H9 (cell line): ENCODE measurements at regions not wholly inside any gene's neighbourhood (a gene's known extent, or its start where the extent isn't known, plus 50 kb on each side); places are given as distances from the start of the nearest gene placed in this dataset.

Experiments
- DNase-seq: peaks from one replicate; pipeline ENCODE4 v3.0.0-alpha.2; 2017
- H2AFZ ChIP-seq: one replicate; pipeline ENCODE4 v1.6.1; 2013; ENCODE audit warnings: mild to moderate bottlenecking, low read length, control low read depth, moderate library complexity
- H2AK5ac ChIP-seq: 2 replicates; pipeline ENCODE4 v1.6.1; 2013; ENCODE audit warnings: low read length, control low read depth, mixed read lengths; ENCODE audit not compliant: insufficient read length
- H2BK120ac ChIP-seq: one replicate; pipeline ENCODE4 v1.6.1; 2013; ENCODE audit warnings: low read depth, mild to moderate bottlenecking, low read length, control low read depth, inconsistent platforms; ENCODE audit not compliant: poor library complexity, severe bottlenecking
- H2BK12ac ChIP-seq: 2 replicates; pipeline ENCODE4 v1.6.1; 2013; ENCODE audit warnings: low read length, control low read depth, mixed read lengths, low read depth; ENCODE audit not compliant: insufficient read length
- H2BK15ac ChIP-seq: 2 replicates; pipeline ENCODE4 v1.6.1; 2013; ENCODE audit warnings: low read depth, low read length, control low read depth
- H2BK20ac ChIP-seq: one replicate; pipeline ENCODE4 v1.6.1; 2013; ENCODE audit warnings: low read depth, mild to moderate bottlenecking, low read length, control low read depth, inconsistent platforms; ENCODE audit not compliant: poor library complexity, severe bottlenecking
- H2BK5ac ChIP-seq: 2 replicates; pipeline ENCODE4 v1.6.1; 2013; ENCODE audit warnings: low read length, control low read depth, mixed read lengths; ENCODE audit not compliant: insufficient read length
- H3K14ac ChIP-seq: 2 replicates; pipeline ENCODE4 v1.6.1; 2013; ENCODE audit warnings: low read length, control low read depth; ENCODE audit not compliant: insufficient read depth
- H3K18ac ChIP-seq: 2 replicates; pipeline ENCODE4 v1.6.1; 2013; ENCODE audit warnings: low read depth, mild to moderate bottlenecking, mixed read lengths, low read length, control low read depth; ENCODE audit not compliant: insufficient read length
- H3K23ac ChIP-seq: 2 replicates; pipeline ENCODE4 v1.6.1; 2013; ENCODE audit warnings: low read length, control low read depth, mixed read lengths, low read depth; ENCODE audit not compliant: insufficient read length
- H3K23me2 ChIP-seq: 2 replicates; pipeline ENCODE4 v1.6.1; 2013; ENCODE audit warnings: low read depth, mild to moderate bottlenecking, mixed read lengths, low read length, control low read depth; ENCODE audit not compliant: insufficient read length, poor library complexity, severe bottlenecking
- H3K27ac ChIP-seq: 2 replicates; pipeline ENCODE4 v1.5.1; 2013; ENCODE audit warnings: low read length, control low read depth, mixed read lengths, low read depth; ENCODE audit not compliant: insufficient read length
- H3K27me3 ChIP-seq: 2 replicates; pipeline ENCODE4 v1.6.1; 2013; ENCODE audit warnings: low read length, control low read depth, inconsistent platforms; ENCODE audit not compliant: insufficient read depth
- H3K4ac ChIP-seq: 2 replicates; pipeline ENCODE4 v1.6.1; 2013; ENCODE audit warnings: low read depth, mild to moderate bottlenecking, control low read depth, inconsistent platforms, low read length, moderate library complexity
- H3K4me1 ChIP-seq: 2 replicates; pipeline ENCODE4 v1.6.1; 2013; ENCODE audit warnings: low read length, control low read depth, inconsistent platforms; ENCODE audit not compliant: insufficient read depth
- H3K4me2 ChIP-seq: 2 replicates; pipeline ENCODE4 v1.6.1; 2013; ENCODE audit warnings: low read length, control low read depth, mixed read lengths; ENCODE audit not compliant: insufficient read length, insufficient read depth
- H3K56ac ChIP-seq: 2 replicates; pipeline ENCODE4 v1.6.1; 2013; ENCODE audit warnings: low read depth, mild to moderate bottlenecking, mixed read lengths, low read length, control low read depth; ENCODE audit not compliant: insufficient read length
- H3K79me1 ChIP-seq: 2 replicates; pipeline ENCODE4 v1.6.1; 2013; ENCODE audit warnings: low read depth, mild to moderate bottlenecking, moderate library complexity, low read length, control low read depth, inconsistent platforms; ENCODE audit not compliant: insufficient read depth, poor library complexity, severe bottlenecking
- H3K79me2 ChIP-seq: 2 replicates; pipeline ENCODE4 v1.6.1; 2013; ENCODE audit warnings: low read length, control low read depth, inconsistent platforms; ENCODE audit not compliant: insufficient read depth
- H3K9ac ChIP-seq: 2 replicates; pipeline ENCODE4 v1.6.1; 2013; ENCODE audit warnings: low read length, control low read depth, mixed read lengths; ENCODE audit not compliant: insufficient read length; ENCODE audit errors: extremely low read depth
- H3K9me3 ChIP-seq: one replicate; pipeline ENCODE4 v1.6.1; 2013; ENCODE audit warnings: low read depth, low read length, inconsistent platforms; ENCODE audit not compliant: control insufficient read depth
- H3T11ph ChIP-seq: one replicate; pipeline ENCODE4 v1.6.1; 2013; ENCODE audit warnings: mild to moderate bottlenecking, low read length, control low read depth, inconsistent platforms
- H4K20me1 ChIP-seq: one replicate; pipeline ENCODE4 v1.6.1; 2013; ENCODE audit not compliant: control insufficient read depth, insufficient read length, insufficient read depth
- H4K5ac ChIP-seq: 2 replicates; pipeline ENCODE4 v1.6.1; 2013; ENCODE audit warnings: low read depth, mild to moderate bottlenecking, mixed read lengths, low read length, control low read depth; ENCODE audit not compliant: insufficient read length
- H4K8ac ChIP-seq: replicated peaks from 2 replicates; pipeline ENCODE4 v1.6.1; 2013; ENCODE audit warnings: low read length, control low read depth, mixed read lengths, low read depth; ENCODE audit not compliant: insufficient read length
- H4K91ac ChIP-seq: 2 replicates; pipeline ENCODE4 v1.6.1; 2013; ENCODE audit warnings: low read depth, mild to moderate bottlenecking, moderate library complexity, mixed read lengths, low read length, control low read depth; ENCODE audit not compliant: insufficient read length
- H3K27ac Mint-ChIP-seq, 3 experiments: 2 replicates in 2 of 3; 3 replicates in 1 of 3; pipeline ENCODE4 v1.8.0; 2020 to 2021; ENCODE audit warnings: mixed read lengths in 3 of 3, mild to moderate bottlenecking in 1 of 3, moderate library complexity in 1 of 3
- H3K27me3 Mint-ChIP-seq: 2 replicates; pipeline ENCODE4 v1.8.0; 2021; ENCODE audit warnings: low read depth, mild to moderate bottlenecking, moderate library complexity, mixed read lengths
- H3K36me3 Mint-ChIP-seq, 3 experiments: 2 replicates in 2 of 3; 3 replicates in 1 of 3; pipeline ENCODE4 v1.8.0; 2020 to 2021; ENCODE audit warnings: low read depth in 3 of 3, mixed read lengths in 3 of 3; ENCODE audit not compliant: insufficient read depth in 1 of 3
- H3K4me1 Mint-ChIP-seq, 2 experiments: 2 replicates each; pipeline ENCODE4 v1.8.0; 2020; ENCODE audit warnings: mixed read lengths in 2 of 2
- H3K4me3 Mint-ChIP-seq, 2 experiments: 2 replicates in 1 of 2; 3 replicates in 1 of 2; pipeline ENCODE4 v1.8.0; 2020 to 2021; ENCODE audit warnings: mild to moderate bottlenecking in 2 of 2, mixed read lengths in 2 of 2, moderate library complexity in 1 of 2
- H3K9me3 Mint-ChIP-seq, 2 experiments: 2 replicates in 1 of 2; 3 replicates in 1 of 2; pipeline ENCODE4 v1.8.0; 2020; ENCODE audit warnings: mild to moderate bottlenecking in 2 of 2, mixed read lengths in 2 of 2, moderate library complexity in 1 of 2
- CTCF ChIP-seq: fragments of 200-600 bp; sonication (generic); conservative IDR thresholded peaks from 3 replicates; pipeline ENCODE4 v1.8.0; 2021; ENCODE audit warnings: antibody characterized with exemption, mild to moderate bottlenecking
- WGBS: extraction: QIAGEN DNeasy Blood & Tissue Kit; methylation state at CpG from one replicate; pipeline ENCODE4 v1.1.7; 2013; ENCODE audit warnings: missing lambda C conversion rate, low lambda C conversion rate, mixed read lengths; ENCODE audit not compliant: insufficient read length; ENCODE audit errors: extremely low coverage; 5-methylcytosine and 5-hydroxymethylcytosine counted together

- no peak overlapping the region for H2AK5ac ChIP-seq
- no peak for DNase-seq
- H3T11ph ChIP-seq, result no peak overlapping the region
- no peak overlapping the region for H4K91ac ChIP-seq
- no peak overlapping the region for H2AFZ ChIP-seq
- H2BK15ac ChIP-seq, result no peak overlapping the region
- H3K14ac ChIP-seq, result no peak overlapping the region
- no peaks in the 10 kb centered on the region for H3K36me3 Mint-ChIP-seq
- no peak overlapping the region for H3K4me3 Mint-ChIP-seq
- no peaks in the 10 kb centered on the region for H3K79me2 ChIP-seq
- no peaks in the 10 kb centered on the region for H3K27me3 ChIP-seq
- H2BK20ac ChIP-seq, result no peak overlapping the region
- H3K9me3 ChIP-seq, result no peaks in the 10 kb centered on the region
- WGBS, result no CpG with 5 or more reads among the region's 2 CpGs
- H3K27ac Mint-ChIP-seq, result no peak overlapping the region
- no peaks in the 10 kb centered on the region for H3K9me3 Mint-ChIP-seq
- H4K8ac ChIP-seq, result no peak overlapping the region
- H3K23ac ChIP-seq, result no peak overlapping the region
- no peak overlapping the region for H2BK12ac ChIP-seq
- H3K4ac ChIP-seq, result no peak overlapping the region
- no peak overlapping the region for H3K56ac ChIP-seq
- 0 out of 2 replicates have a peak, but pooled peaks cover 3% of the 10 kb centered on the region for H3K27me3 Mint-ChIP-seq
- no peaks in the 10 kb centered on the region for H4K20me1 ChIP-seq
- no peak overlapping the region for H2BK5ac ChIP-seq
- no peaks in the 10 kb centered on the region for H3K23me2 ChIP-seq
- no peak overlapping the region for H3K4me2 ChIP-seq
- TF ChIP-seq CTCF, result no peak
- no peak overlapping the region for H4K5ac ChIP-seq
- no peaks in the 10 kb centered on the region for H3K4me1 ChIP-seq
- no peaks in the 10 kb centered on the region for H3K79me1 ChIP-seq
- H3K18ac ChIP-seq, result no peak overlapping the region
- no peak overlapping the region for H3K27ac ChIP-seq
- H2BK120ac ChIP-seq, result no peak overlapping the region
- peaks cover 4 to 7% of the 10 kb centered on the region in 2 experiments for H3K4me1 Mint-ChIP-seq
- no peak overlapping the region for H3K9ac ChIP-seq
These were observed 123.4 kb upstream of the STC2 start for GRCh38 chr5:173451651-173452050.
